ENCODE measurements at regions not wholly inside any gene's neighbourhood (a gene's known extent, or its start where the extent isn't known, plus 50 kb on each side); places are given as distances from the start of the nearest gene placed in this dataset.
A peak's percentile ranks its signal among the peaks of the same experiment; 100 is the strongest.
"Not testable (repeated sequence)": the region's sequence is repeated elsewhere in the genome, so short reads cannot be mapped to it uniquely, and the experiment has no call there.

- WGBS, 2 donors: 96 to 97% methylated on average over 6 to 17 of the region's 18 CpGs
- TF ChIP-seq POLR2A (IDR thresholded peaks at IDR 0.05): no peak
- TF ChIP-seq, protein P1, sequence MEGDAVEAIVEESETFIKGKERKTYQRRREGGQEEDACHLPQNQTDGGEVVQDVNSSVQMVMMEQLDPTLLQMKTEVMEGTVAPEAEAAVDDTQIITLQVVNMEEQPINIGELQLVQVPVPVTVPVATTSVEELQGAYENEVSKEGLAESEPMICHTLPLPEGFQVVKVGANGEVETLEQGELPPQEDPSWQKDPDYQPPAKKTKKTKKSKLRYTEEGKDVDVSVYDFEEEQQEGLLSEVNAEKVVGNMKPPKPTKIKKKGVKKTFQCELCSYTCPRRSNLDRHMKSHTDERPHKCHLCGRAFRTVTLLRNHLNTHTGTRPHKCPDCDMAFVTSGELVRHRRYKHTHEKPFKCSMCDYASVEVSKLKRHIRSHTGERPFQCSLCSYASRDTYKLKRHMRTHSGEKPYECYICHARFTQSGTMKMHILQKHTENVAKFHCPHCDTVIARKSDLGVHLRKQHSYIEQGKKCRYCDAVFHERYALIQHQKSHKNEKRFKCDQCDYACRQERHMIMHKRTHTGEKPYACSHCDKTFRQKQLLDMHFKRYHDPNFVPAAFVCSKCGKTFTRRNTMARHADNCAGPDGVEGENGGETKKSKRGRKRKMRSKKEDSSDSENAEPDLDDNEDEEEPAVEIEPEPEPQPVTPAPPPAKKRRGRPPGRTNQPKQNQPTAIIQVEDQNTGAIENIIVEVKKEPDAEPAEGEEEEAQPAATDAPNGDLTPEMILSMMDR (IDR thresholded peaks at IDR 0.05): no peak
- ATAC-seq: no peak
- DNase-seq: no peak
- H3K4me1 ChIP-seq: peaks cover 28% of the 10 kb centered on the region
- H3K36me3 ChIP-seq (replicated peaks in 1 of 2; ENCODE audit: insufficient read depth in 1 of 2, low read depth in 2 of 2): no peaks in the 10 kb centered on the region
- no peaks in the 10 kb centered on the region for H3K9me3 ChIP-seq
- H3K4me3 ChIP-seq: no peak overlapping the region
- H3K27me3 ChIP-seq: no peaks in the 10 kb centered on the region
- intact Hi-C loops (cut with DNase I): no loop called here
- no peak overlapping the region for H3K27ac ChIP-seq
These were observed 75.4 kb upstream of the ATP1A1 start for GRCh38 chr1:116297495-116298212.

GRCh38 chr1:116298213-116298579 is 74.8 kb upstream of the ATP1A1 start:
- H3K36me3 ChIP-seq (replicated peaks in 1 of 2; ENCODE audit: insufficient read depth in 1 of 2, low read depth in 2 of 2); DNase-seq; intact Hi-C loops (cut with DNase I); H3K4me3 ChIP-seq; ATAC-seq; H3K27me3 ChIP-seq; H3K27ac ChIP-seq; H3K9me3 ChIP-seq: not testable (repeated sequence)
- peaks cover 27% of the 10 kb centered on the region for H3K4me1 ChIP-seq
- WGBS, 2 donors: 93 to 94% methylated on average over 14 to 15 of the region's 15 CpGs

DNA sequence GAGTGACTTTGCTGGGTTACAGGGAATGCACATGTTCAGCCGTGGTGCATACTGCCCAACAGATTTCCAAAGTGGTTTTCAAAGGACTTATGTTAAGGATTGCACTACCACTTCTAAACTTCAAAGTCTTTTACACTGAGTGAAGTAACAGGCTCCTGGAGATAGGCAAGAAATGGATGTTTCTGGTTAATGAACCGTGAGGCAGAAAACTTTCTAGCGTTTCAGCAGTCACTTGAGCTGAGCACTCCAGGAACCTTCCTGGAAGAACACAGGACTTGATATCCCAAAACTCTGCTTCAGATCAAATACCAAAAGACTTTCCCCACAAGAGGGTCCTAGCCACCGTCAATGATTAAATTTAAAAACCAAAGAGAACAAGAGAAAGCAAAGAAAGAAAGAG is 74.3 kb upstream of the ATP1A1 start:
- DNase-seq (no peak), ATAC-seq (no peak)
- Histone ChIP-seq H3K9me3 (no peaks in the 10 kb centered on the region), H3K4me1 (peaks cover 25% of the 10 kb centered on the region), H3K4me3 (no peak overlapping the region), H3K36me3 (replicated peaks in 1 of 2; ENCODE audit: insufficient read depth in 1 of 2, low read depth in 2 of 2) (no peaks in the 10 kb centered on the region), H3K27me3 (no peaks in the 10 kb centered on the region), H3K27ac (peak overlapping the region in 1 of 4 donors; percentile 38)
- TF ChIP-seq, protein P1 (IDR thresholded peaks at IDR 0.05): no peak
- TF ChIP-seq POLR2A (IDR thresholded peaks at IDR 0.05): no peak
- intact Hi-C loops (cut with DNase I): no loop called here
- 91 to 92% methylated on average over 4 of the region's 4 CpGs for WGBS, 2 donors

DNA sequence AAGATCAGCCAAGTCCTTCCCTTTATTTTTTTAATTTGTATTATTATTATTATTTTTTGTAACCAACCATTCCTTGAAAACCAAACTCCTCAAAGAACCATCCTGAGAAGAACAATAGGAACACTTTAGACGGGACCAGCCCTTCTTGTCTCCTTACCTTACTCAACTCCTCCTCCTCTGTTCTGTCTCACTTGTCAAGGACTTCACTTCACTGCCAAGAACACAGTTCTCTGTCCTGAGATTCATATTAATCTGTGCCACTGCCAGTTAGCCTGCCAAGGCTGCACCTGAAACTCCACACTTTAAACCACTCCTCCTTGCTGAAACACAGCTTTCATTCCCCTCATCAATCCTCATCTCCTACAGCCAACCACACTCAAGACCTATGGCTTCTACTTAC is 73.8 kb upstream of the ATP1A1 start:
- WGBS, 2 donors: 10 to 30% methylated on average over 1 of the region's 1 CpG
- Histone ChIP-seq H3K36me3 (replicated peaks in 1 of 2; ENCODE audit: insufficient read depth in 1 of 2, low read depth in 2 of 2) (no peaks in the 10 kb centered on the region), H3K4me3 (no peak overlapping the region), H3K27me3 (no peaks in the 10 kb centered on the region), H3K27ac (peak overlapping the region in 2 of 4 donors; percentile 19 to 38), H3K4me1 (peaks cover 25% of the 10 kb centered on the region), H3K9me3 (no peaks in the 10 kb centered on the region)
- TF ChIP-seq, protein P1 (IDR thresholded peaks at IDR 0.05): no peak
- no peak for TF ChIP-seq POLR2A (IDR thresholded peaks at IDR 0.05)
- ATAC-seq (peak; percentile 65), DNase-seq (peak in 2 of 4 donors; percentile 32 to 49)
- intact Hi-C loops (cut with DNase I): no loop called here

DNA sequence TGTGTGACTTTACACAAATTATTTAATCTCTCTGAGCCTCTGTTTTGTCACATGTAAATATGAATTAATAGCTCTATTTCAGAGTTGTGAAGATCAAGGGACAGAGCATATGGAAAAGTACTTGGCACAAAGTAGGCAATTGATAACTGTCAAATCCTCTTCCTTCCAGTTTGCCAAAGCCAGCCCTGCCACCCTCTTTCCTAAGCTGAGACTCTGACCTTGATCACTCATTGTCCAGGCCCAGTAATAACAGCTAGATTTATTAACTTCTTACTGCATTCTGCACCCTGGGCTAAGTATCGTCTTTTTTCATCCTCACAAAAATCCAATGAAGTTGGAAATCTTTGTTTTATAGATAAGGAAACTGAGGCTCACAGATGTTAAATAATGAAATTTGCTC is 70.8 kb upstream of the ATP1A1 start:
- no peaks in the 10 kb centered on the region for H3K27me3 ChIP-seq
- H3K9me3 ChIP-seq: no peaks in the 10 kb centered on the region
- intact Hi-C loops (cut with DNase I): no loop called here
- WGBS, 2 donors: 13 to 36% methylated on average over 1 of the region's 1 CpG
- H3K4me3 ChIP-seq: no peak overlapping the region
- ATAC-seq (no peak), DNase-seq (no peak)
- TF ChIP-seq, protein P1 (IDR thresholded peaks at IDR 0.05): no peak
- no peak for TF ChIP-seq POLR2A (IDR thresholded peaks at IDR 0.05)
- peak overlapping the region in 1 of 4 donors; percentile 12 for H3K27ac ChIP-seq
- H3K4me1 ChIP-seq: peaks cover 25% of the 10 kb centered on the region
- no peaks in the 10 kb centered on the region for H3K36me3 ChIP-seq (replicated peaks in 1 of 2; ENCODE audit: insufficient read depth in 1 of 2, low read depth in 2 of 2)
